HG02884 (cell line): ENCODE measurements at regions not wholly inside any gene's neighbourhood (a gene's known extent, or its start where the extent isn't known, plus 50 kb on each side); places are given as distances from the start of the nearest gene placed in this dataset.
A peak's percentile ranks its signal among the peaks of the same experiment; 100 is the strongest.

Source experiments
- ATAC-seq: cut with Tn5 transposase; IDR thresholded peaks from one replicate; pipeline ENCODE4 v1.9.1; 2021; ENCODE audit warnings: mild to moderate bottlenecking, moderate library complexity; ENCODE audit not compliant: unreplicated experiment

DNA sequence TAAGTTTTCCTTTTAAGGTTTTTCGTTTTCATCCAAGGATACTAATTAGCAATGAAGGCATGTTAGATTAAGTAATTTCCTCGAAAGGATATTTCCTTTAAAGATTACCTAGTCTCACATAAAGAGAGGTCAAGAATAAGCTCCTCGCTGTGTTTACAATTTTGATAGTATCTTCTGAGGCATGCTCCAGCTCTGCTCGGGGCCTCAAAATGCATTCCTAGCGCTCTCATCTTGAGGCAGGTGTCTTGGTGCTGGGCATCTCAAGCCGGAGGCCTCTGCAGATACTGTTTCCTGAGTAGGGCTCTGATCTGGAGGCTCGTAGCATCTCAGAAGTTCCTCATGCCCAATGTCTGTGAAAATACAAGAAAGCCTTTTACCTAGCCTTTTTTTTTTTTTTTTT, 128.6 kb upstream of the SNX19 start:
- ATAC-seq: no peak

DNA sequence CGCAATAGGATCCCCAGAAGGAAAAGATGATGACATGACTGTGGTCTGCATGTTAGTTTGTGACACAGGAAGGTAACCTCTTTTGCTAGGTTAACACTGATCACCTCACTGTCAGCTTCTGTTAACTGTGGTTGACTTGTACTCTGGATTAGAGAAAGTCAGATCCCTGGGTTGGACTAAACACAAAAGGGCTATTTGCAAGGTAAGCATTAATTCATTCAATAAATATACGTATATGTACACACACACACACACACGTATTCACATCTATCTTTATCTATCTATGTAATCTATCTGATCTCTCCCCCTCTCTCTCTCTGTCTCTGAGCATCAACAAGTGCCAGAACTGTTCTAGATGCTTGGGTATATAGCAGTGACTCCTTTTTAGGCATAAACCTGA, 136.1 kb upstream of the SNX19 start:
- ATAC-seq: no peak

- no peak for ATAC-seq
Observed at GRCh38 chr11:131056036-131056435, 139.8 kb upstream of the SNX19 start.

- no peak for ATAC-seq
Observed at GRCh38 chr11:131063638-131064037, 147.4 kb upstream of the SNX19 start.

- peak; percentile 92 for ATAC-seq
Observed at GRCh38 chr11:131064373-131064991, 148.2 kb upstream of the SNX19 start.

- ATAC-seq: no peak
Observed at GRCh38 chr11:131065435-131066413, 149.4 kb upstream of the SNX19 start.

GRCh38 chr11:131066551-131066950, 150.3 kb upstream of the SNX19 start:
- no peak for ATAC-seq

- ATAC-seq: no peak
Observed at GRCh38 chr11:131070365-131070764, 154.1 kb upstream of the SNX19 start.

DNA sequence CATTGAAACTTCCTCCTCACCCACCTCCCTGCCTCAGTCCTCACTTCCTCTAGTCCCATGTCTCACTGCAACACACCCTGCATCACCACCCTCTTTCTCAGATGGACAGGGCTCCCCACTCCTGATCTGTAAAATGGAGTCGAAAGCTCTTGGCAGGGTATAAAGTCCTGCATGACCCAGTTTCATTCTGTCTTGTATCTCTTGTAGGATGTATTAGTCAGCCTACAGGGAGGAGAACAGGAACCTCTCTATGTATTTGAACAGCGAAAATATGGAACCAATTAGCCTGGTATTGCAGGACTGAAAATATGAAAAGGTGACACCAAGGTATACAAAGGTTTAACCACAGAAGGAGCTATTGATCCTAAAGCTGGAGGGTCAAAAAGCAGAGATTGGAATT, 156.9 kb upstream of the SNX19 start:
- ATAC-seq: no peak

DNA sequence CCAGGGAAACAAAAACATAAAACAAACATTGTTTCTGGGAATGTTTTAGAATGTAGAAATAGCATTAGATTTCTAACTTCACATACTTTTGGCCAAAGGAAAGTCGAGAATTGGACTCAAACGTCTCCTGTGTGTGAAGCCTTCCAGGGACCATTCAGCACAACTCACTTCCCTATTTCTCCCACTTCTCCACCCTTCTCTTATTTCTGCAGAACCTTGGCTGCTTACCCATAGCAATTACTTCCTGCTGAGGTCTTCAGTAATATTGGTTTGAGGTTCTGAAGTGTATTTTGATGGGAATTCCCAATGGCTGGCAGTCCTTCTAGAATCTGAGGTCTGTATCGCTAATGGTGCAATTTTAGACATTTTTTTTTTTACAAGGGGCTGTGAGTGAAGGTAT, 158.3 kb upstream of the SNX19 start:
- ATAC-seq: no peak

GRCh38 chr11:131077340-131077739, 161.1 kb upstream of the SNX19 start:
- no peak for ATAC-seq

DNA sequence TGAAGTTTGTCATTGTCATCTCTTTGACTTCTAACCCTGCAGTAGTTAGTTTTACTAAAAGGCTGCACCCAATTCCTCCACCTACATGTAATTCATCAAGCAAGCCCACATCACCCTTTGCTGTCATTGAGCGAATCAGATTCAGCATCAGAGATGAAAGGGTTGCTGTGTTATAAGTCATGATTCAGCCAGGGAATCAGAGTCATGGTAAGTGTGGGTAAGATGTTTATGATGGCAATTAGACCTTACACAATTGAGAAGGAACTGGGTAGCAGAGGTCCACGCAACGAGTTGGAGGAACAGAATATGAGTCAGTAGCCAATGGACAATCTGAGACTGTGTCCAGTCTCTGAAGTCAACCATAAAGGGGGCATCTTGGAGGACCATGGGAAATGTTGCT, 162.8 kb upstream of the SNX19 start:
- no peak for ATAC-seq

- no peak for ATAC-seq
Observed at GRCh38 chr11:131089727-131090245, 173.5 kb upstream of the SNX19 start.

DNA sequence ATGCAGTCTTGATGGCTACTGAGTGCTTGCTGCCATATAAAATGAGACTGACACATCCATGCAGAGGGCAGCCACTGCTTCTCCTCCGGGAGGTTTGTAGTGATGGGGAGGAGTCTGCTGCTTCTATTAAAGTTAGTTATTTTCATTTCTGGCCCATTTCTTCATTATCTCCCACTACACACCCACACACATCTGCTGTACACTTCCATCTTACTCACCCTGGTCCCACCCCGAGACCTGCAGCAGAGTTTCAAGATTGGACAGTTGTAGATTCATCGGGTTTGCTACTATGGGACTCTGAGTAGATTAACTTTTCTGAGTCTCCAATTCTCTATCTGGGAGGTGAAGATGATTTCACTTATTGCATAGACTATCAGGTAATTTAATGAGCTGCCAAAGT, 176.2 kb upstream of the SNX19 start:
- ATAC-seq: no peak

DNA sequence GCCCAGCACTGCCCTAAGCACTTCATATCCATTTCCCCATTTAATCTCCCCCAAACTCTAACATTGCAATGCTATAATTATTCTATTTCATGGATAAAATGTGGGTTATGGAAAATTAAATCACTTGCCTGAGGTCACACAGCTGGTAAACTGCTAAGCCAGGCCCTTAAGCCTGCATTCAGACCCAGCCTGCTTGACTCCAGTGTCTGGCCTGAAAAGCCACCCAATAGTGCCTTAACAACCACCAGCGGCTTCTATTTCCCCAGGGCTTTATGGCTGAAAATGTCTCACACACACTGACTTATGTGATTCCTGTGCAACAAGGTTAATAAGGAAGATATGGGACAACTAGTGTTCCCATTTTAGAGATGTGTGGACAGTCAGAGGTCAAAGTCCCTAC, 178.5 kb upstream of the SNX19 start:
- ATAC-seq: no peak

DNA sequence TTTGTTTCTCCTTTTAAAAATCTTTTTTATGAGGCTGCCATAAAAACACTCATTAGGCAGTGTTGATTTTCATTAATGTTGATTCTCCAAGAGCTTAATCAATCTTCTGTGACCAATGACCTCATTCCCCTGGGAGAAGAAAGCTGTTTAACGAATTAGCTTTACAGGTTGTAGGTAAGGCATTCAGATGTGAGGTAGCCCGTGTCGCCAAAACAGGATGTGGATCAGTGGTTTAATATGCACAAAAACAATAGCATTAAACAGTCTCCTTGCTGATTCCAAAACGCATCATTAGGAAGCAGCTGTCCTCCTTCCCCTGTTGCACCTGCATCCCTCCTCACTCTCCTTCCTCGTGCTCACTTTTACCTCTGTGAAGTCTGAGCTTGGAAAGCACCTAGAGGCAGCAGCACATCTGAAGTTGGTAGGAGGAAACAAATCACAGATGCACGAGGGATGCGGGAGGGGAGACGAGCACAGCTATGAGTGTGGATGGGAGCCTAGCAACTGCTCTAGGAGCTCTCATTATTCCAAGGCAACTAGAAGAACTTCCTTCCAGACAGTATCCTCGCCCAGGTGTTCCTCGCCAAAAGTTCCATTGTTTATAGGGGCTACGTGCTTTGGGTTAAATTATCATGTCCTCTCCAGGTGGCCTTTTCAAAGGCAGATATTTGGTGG, 179.4 kb upstream of the SNX19 start:
- ATAC-seq: no peak

- no peak for ATAC-seq
Observed at GRCh38 chr11:131099013-131099412, 182.7 kb upstream of the SNX19 start.

DNA sequence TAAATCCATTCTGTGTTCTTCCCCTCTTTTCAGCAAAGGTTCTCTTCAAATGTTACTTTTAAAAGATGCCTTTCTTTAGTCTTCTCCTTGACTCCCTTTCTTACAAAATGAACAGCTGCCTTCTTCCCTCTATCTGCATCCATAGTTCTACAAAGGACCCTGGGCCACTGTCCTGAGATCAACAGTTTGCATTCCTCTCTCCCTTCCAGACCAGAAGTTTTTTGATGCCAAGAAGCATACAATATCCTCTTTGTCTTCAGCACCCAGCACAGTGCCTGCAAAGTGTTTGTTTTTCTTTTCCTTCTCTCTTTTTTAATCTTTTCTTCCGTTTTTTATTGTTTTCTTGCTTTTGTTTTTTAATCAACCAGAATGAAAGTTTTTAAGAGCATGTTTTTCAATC, 183.5 kb upstream of the SNX19 start:
- ATAC-seq: no peak

DNA sequence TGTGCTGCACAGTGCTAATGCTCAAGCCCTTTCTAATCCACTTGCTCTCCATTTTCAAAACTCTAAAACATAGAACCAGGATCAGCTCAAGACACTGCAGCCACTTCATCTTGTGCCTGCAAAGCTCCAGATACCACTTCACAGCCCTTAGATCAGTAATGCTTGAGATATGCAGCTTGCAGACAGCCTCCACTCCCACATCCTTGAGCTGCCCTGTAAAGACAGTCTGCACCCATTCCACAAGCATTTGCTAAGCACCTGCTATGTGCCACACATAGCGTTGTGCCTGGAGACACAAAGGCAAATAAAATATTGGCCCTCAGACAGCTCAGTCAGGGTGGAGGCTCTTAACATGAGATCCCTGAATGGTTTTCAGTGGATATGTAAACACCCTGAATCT, 192.5 kb upstream of the SNX19 start:
- no peak for ATAC-seq

DNA sequence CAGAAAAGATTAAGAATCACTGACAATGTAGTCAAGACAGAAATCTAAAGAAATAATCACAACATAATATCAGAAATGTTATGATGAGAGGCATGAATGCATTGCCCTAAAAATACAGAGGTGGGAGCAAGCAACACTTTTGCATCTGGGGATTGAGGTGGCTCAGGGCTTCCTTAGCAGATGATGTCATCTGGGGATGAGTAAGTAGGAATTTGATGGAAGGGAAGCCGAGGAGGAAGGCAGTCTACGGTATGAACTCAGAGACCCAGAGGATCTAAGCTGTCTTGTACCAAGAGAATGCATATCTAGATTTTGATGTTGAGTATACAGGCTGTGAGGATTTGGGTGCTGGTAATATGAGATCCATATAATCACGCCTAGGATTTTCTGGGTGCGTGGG, 193.0 kb upstream of the SNX19 start:
- no peak for ATAC-seq

DNA sequence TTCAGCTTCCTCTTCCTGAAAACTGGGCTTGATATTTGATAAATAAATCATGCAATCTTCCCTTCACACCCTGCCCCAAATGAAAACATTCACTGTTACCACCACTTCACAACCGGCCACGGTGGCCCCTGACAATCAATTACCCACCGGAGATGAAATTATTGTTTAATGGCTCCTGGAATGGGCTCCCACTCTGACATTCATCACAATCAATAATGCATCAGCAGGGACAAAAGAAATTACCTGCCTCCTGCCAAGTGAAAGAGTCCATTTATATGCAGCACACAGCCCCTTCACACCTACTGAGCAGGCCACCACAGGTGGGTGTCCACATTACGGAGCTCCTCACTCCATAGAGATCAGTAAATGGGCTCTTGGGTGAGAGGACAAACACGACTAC, 193.5 kb upstream of the SNX19 start:
- no peak for ATAC-seq

DNA sequence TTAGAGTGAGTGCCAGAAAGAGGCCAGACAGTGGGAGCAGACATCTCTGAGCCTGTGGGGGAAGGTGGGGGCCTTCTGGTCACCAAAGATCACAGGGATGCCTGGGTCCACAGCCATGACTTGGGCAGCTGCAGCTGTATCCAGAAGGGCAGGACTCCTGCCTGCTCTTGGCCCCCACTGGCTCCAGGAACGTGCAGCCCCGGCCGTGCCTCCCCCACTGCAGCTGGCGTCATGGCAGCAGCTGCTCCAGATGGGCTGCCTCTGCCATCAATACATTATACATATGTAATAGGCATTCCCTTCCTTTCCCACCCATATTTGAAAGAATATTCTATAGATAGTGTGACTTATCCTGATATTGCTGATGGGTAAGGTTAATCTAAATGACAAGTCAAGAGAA, 195.5 kb upstream of the SNX19 start:
- no peak for ATAC-seq
